ENCODE measurements at regions not wholly inside any gene's neighbourhood (a gene's known extent, or its start where the extent isn't known, plus 50 kb on each side); places are given as distances from the start of the nearest gene placed in this dataset.

- TF ChIP-seq, protein P1, sequence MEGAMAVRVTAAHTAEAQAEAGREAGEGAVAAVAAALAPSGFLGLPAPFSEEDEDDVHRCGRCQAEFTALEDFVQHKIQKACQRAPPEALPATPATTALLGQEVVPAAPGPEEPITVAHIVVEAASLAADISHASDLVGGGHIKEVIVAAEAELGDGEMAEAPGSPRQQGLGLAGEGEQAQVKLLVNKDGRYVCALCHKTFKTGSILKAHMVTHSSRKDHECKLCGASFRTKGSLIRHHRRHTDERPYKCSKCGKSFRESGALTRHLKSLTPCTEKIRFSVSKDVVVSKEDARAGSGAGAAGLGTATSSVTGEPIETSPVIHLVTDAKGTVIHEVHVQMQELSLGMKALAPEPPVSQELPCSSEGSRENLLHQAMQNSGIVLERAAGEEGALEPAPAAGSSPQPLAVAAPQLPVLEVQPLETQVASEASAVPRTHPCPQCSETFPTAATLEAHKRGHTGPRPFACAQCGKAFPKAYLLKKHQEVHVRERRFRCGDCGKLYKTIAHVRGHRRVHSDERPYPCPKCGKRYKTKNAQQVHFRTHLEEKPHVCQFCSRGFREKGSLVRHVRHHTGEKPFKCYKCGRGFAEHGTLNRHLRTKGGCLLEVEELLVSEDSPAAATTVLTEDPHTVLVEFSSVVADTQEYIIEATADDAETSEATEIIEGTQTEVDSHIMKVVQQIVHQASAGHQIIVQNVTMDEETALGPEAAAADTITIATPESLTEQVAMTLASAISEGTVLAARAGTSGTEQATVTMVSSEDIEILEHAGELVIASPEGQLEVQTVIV (IDR thresholded peaks at IDR 0.05; ENCODE audit: borderline replicate concordance, partially characterized antibody) = no peak
- no peak for TF ChIP-seq WRNIP1 (IDR thresholded peaks at IDR 0.05; ENCODE audit: borderline replicate concordance, low read depth, low read length)
Observed at GRCh38 chr1:193312432-193312831, 126.0 kb upstream of the B3GALT2 start (continued).

GRCh38 chr1:193311226-193311948, 125.0 kb upstream of the B3GALT2 start:
- DNase-seq (ENCODE audit: low read depth, low spot score) = no peak
- no peak overlapping the region for H3K4me3 ChIP-seq
- intact Hi-C loops (cut with micrococcal nuclease; ENCODE audit: unreplicated experiment) = no loop called here
- H3K9ac ChIP-seq (ENCODE audit: control insufficient read depth, insufficient read depth, low read length) = no peak overlapping the region
- ChIA-PET SMC1A (ENCODE audit: uncharacterized antibody, unreplicated experiment) (no interaction called here), CTCF (interaction anchor here (0.6 to 0.8 kb wide), 2 partner anchors 105 to 121 kb away, joined by 3 to 4 read pairs; no protein-coding TSS in a partner anchor), POLR2A (interaction anchor here (0.9 kb wide), 1 partner anchor 48 kb away, joined by 4 read pairs; no protein-coding TSS in a partner anchor), RAD21 (ENCODE audit: unreplicated experiment) (no interaction called here)
- H3K79me2 ChIP-seq (ENCODE audit: control insufficient read depth, insufficient read depth, low read length) = no peaks in the 10 kb centered on the region
- H3K4me2 ChIP-seq (ENCODE audit: control insufficient read depth, insufficient read depth) = no peak overlapping the region
- no peaks in the 10 kb centered on the region for H3K27me3 ChIP-seq (replicated peaks in 1 of 2; ENCODE audit: control insufficient read depth in 2 of 2, insufficient read depth in 2 of 2, low read length in 1 of 2)
- 38% methylated on average over 4 of the region's 4 CpGs for WGBS (ENCODE audit: insufficient coverage, insufficient replicate concordance, low lambda C conversion rate, missing lambda C conversion rate)
- ATAC-seq = no peak
- BruUV-seq (replicated peaks) = no TSS peak
- no peak overlapping the region for H2AFZ ChIP-seq (ENCODE audit: control insufficient read depth, low read depth, low read length)
- no peak overlapping the region for H3K27ac ChIP-seq (ENCODE audit: control insufficient read depth, insufficient read depth)
- H3K4me1 ChIP-seq (ENCODE audit: control insufficient read depth, insufficient read depth, low read length) = no peaks in the 10 kb centered on the region
- in situ Hi-C loops (cut with MboI) = no loop called here
- no peaks in the 10 kb centered on the region for H3K9me3 ChIP-seq (replicated peaks; ENCODE audit: control insufficient read depth, insufficient read depth, low read length)
- no peak for FAIRE-seq
- no peaks in the 10 kb centered on the region for H3K36me3 ChIP-seq (ENCODE audit: control insufficient read depth in 2 of 2, insufficient read depth in 2 of 2, low read length in 1 of 2)
- H4K20me1 ChIP-seq (ENCODE audit: control insufficient read depth, insufficient read depth) = no peaks in the 10 kb centered on the region; the same call in 1 of the 2 replicates
- TF ChIP-seq USF2 (IDR thresholded peaks at IDR 0.05; ENCODE audit: borderline replicate concordance, low read depth, low read length) (no peak), YY1 (IDR thresholded peaks at IDR 0.05; ENCODE audit: low read depth, low read length) (no peak), KAT2A (conservative IDR thresholded peaks at IDR 0.05; ENCODE audit: control insufficient read depth, low read depth, low read length) (no peak), SMARCA5 (IDR thresholded peaks at IDR 0.05) (no peak), SPI1 (IDR thresholded peaks at IDR 0.05; ENCODE audit: borderline replicate concordance, insufficient read depth, low read depth, low read length) (no peak), ZNF274 (IDR thresholded peaks at IDR 0.05; ENCODE audit: insufficient read depth, insufficient read length) (no peak), CHD2 (IDR thresholded peaks at IDR 0.05; ENCODE audit: borderline replicate concordance, low read depth, low read length) (no peak), E2F8 (IDR thresholded peaks at IDR 0.05; ENCODE audit: low read depth, partially characterized antibody) (no peak)
- TF ChIP-seq, protein P2, sequence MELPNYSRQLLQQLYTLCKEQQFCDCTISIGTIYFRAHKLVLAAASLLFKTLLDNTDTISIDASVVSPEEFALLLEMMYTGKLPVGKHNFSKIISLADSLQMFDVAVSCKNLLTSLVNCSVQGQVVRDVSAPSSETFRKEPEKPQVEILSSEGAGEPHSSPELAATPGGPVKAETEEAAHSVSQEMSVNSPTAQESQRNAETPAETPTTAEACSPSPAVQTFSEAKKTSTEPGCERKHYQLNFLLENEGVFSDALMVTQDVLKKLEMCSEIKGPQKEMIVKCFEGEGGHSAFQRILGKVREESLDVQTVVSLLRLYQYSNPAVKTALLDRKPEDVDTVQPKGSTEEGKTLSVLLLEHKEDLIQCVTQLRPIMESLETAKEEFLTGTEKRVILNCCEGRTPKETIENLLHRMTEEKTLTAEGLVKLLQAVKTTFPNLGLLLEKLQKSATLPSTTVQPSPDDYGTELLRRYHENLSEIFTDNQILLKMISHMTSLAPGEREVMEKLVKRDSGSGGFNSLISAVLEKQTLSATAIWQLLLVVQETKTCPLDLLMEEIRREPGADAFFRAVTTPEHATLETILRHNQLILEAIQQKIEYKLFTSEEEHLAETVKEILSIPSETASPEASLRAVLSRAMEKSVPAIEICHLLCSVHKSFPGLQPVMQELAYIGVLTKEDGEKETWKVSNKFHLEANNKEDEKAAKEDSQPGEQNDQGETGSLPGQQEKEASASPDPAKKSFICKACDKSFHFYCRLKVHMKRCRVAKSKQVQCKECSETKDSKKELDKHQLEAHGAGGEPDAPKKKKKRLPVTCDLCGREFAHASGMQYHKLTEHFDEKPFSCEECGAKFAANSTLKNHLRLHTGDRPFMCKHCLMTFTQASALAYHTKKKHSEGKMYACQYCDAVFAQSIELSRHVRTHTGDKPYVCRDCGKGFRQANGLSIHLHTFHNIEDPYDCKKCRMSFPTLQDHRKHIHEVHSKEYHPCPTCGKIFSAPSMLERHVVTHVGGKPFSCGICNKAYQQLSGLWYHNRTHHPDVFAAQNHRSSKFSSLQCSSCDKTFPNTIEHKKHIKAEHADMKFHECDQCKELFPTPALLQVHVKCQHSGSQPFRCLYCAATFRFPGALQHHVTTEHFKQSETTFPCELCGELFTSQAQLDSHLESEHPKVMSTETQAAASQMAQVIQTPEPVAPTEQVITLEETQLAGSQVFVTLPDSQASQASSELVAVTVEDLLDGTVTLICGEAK (IDR thresholded peaks at IDR 0.05; ENCODE audit: borderline replicate concordance) = no peak
